ENCODE measurements at regions not wholly inside any gene's neighbourhood (a gene's known extent, or its start where the extent isn't known, plus 50 kb on each side); places are given as distances from the start of the nearest gene placed in this dataset.

GRCh38 chr16:85387731-85388295, 225.3 kb upstream of the GSE1 start:
- H3K27ac Mint-ChIP-seq, result no peak overlapping the region
- no peak for DNase-seq
- peaks cover 83% of the 10 kb centered on the region for H3K4me1 Mint-ChIP-seq
- H3K4me3 Mint-ChIP-seq, result no peak overlapping the region
- H3K9me3 Mint-ChIP-seq, result no peaks in the 10 kb centered on the region
- no peak for TF ChIP-seq CTCF (IDR thresholded peaks at IDR 0.05)
- no peaks in the 10 kb centered on the region for H3K36me3 Mint-ChIP-seq (ENCODE audit: low read depth)
- H3K27me3 Mint-ChIP-seq (ENCODE audit: low read depth, poor library complexity), result peaks cover 17% of the 10 kb centered on the region

- Mint-ChIP-seq H3K4me3 (no peak overlapping the region), H3K4me1 (peaks cover 74% of the 10 kb centered on the region), H3K36me3 (ENCODE audit: low read depth) (no peaks in the 10 kb centered on the region), H3K9me3 (no peaks in the 10 kb centered on the region), H3K27me3 (ENCODE audit: low read depth, poor library complexity) (peaks cover 27% of the 10 kb centered on the region), H3K27ac (peak overlapping the region; percentile 29)
- no peak for TF ChIP-seq CTCF (IDR thresholded peaks at IDR 0.05)
- DNase-seq, result peak; percentile 34
These were observed 223.2 kb upstream of the GSE1 start for GRCh38 chr16:85389679-85390470.

- Mint-ChIP-seq H3K27me3 (ENCODE audit: low read depth, poor library complexity) (peaks cover 27% of the 10 kb centered on the region), H3K27ac (peak overlapping the region; percentile 29), H3K36me3 (ENCODE audit: low read depth) (no peaks in the 10 kb centered on the region), H3K9me3 (no peaks in the 10 kb centered on the region), H3K4me3 (no peak overlapping the region), H3K4me1 (peaks cover 74% of the 10 kb centered on the region)
- TF ChIP-seq CTCF (IDR thresholded peaks at IDR 0.05), result no peak
- peak; percentile 57 for DNase-seq
These were observed 222.5 kb upstream of the GSE1 start for GRCh38 chr16:85390511-85391174.

GRCh38 chr16:85391175-85391707, 221.9 kb upstream of the GSE1 start:
- Mint-ChIP-seq H3K4me3 (no peak overlapping the region), H3K9me3 (no peaks in the 10 kb centered on the region), H3K27ac (no peak overlapping the region), H3K4me1 (peaks cover 74% of the 10 kb centered on the region), H3K27me3 (ENCODE audit: low read depth, poor library complexity) (peaks cover 28% of the 10 kb centered on the region), H3K36me3 (ENCODE audit: low read depth) (no peaks in the 10 kb centered on the region)
- TF ChIP-seq CTCF (IDR thresholded peaks at IDR 0.05), result no peak
- DNase-seq, result peak; percentile 0

GRCh38 chr16:85391769-85392583, 221.1 kb upstream of the GSE1 start:
- H3K27me3 Mint-ChIP-seq (ENCODE audit: low read depth, poor library complexity), result peaks cover 32% of the 10 kb centered on the region
- no peak overlapping the region for H3K27ac Mint-ChIP-seq

More at GRCh38 chr16:85391769-85392583, 221.1 kb upstream of the GSE1 start:
- Mint-ChIP-seq H3K36me3 (ENCODE audit: low read depth) (no peaks in the 10 kb centered on the region), H3K4me3 (no peak overlapping the region), H3K4me1 (peaks cover 76% of the 10 kb centered on the region), H3K9me3 (no peaks in the 10 kb centered on the region)
- TF ChIP-seq CTCF (IDR thresholded peaks at IDR 0.05), result no peak
- DNase-seq, result peak; percentile 1

All from nephron progenitor cell (in vitro differentiated cells).